COR-L47 (cell line): ENCODE measurements at regions not wholly inside any gene's neighbourhood (a gene's known extent, or its start where the extent isn't known, plus 50 kb on each side); places are given as distances from the start of the nearest gene placed in this dataset.
"Not testable (repeated sequence)": the region's sequence is repeated elsewhere in the genome, so short reads cannot be mapped to it uniquely, and the experiment has no call there.

Source experiments
- DNase-seq: peaks from one replicate; lab custom pipeline; 2025; lab: John Stamatoyannopoulos, UW

GRCh38 chr14:41549821-41550607 is 56.7 kb upstream of the LRFN5 start:
- DNase-seq: no peak

DNA sequence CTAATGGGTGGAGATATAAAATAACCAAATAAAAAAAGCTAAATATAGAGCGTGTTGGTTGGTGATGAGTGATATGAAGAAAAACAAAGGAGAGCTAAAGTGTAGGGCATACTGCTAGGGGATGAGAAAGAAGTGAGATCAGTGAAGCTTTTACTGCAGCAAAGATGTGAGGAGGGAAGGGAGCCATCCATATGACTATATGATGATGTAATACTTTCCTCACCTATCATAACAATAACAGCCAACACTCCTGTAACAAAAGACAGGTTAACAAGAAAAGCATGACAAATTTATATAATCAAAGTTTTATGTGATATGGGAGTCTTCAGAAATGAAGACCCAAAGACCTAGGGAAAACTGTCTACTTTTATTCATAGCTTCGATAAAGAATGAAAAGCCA is 57.4 kb upstream of the LRFN5 start:
- no peak for DNase-seq

DNA sequence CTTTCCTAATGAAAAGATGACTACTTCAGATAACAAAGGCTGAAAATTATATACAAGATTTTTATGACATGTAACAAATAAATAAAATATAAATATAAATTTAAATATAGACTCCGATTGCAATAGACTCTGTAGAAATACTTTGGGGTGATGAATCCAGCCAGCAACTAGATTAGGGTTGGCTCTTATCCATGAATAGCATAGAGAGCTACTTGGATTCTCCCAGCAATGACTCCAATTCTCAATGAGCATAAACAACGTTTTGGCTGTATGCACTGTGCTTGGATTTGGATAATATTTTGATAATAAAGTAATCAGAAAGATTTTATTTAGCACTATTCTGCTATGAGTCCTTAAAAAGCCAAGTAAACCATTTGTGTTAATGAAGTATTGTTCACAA is 58.0 kb upstream of the LRFN5 start:
- DNase-seq: no peak

GRCh38 chr14:41541333-41541732 is 65.3 kb upstream of the LRFN5 start:
- DNase-seq: no peak

GRCh38 chr14:41532255-41532654 is 74.4 kb upstream of the LRFN5 start:
- DNase-seq: no peak

DNA sequence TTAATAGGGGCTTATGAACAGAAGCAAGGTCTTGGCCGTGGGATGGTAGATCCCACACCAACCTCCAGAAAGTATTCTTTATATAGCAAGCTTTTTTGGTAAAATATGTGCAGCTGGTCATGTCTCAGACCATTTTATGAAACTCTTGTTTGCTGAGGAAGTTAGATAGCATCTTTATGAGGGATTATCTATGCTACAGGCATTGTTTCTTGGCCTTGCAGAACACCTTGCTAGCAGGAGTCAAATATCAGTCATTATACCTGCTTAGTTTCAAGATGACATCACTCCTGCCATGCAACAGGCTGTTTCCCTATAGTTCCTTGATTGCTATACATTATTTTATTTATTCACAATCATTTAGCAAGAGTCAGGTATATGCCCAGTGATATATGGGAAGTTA is 84.8 kb upstream of the LRFN5 start:
- no peak for DNase-seq

DNA sequence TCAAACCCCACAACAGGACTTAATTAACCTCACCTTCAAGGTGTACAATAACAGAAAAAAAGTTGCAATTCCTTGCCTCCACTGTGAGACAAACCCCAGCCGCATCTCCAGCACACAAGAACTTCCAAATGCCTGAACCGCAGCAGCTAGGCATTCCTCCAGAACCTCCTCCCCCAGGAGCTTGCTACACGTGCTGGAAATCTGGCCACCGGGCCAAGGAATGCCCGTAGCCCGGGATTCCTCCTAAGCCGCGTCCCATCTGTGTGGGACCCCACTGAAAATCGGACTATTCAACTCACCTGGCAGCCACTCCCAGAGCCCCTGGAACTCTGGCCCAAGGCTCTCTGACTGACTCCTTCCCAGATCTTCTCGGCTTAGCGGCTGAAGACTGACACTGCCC is 88.6 kb upstream of the LRFN5 start:
- not testable (repeated sequence) for DNase-seq

DNA sequence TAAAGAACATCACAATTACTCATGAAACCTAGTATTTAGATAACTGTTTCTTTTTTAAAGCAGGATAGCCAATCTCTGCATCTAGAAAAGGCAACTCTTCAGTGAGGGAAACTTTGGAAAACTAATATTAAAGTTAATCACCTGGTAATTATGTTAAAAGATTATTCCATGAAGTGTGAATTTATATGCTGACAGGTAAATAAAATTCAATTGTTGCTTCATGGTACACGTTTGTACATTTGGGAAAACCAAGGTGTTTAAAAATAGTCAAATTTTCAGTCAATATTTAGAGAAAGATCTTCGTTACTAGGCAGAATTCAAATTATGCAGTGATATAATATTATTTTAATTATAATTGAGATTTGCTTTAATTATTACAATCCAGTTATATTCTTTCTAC is 100.1 kb upstream of the LRFN5 start:
- DNase-seq: no peak

DNA sequence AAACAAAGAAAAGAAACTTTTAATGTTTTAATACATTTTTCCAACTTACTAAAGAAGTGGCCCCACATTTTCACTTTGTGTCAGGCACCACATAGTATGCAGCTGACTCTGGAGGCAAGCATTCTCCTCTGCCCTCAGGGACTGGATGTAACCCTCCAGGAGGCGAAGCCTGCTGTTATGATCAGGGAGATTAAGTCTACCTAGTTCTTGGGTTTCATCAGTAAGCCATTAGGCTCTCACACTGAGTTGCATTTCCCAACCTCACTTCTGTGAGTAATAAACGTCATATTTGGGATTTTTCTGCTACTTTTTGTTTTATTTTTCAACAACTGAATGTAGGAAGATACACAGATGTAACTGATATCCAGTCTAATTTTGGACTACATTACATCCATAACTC is 101.2 kb upstream of the LRFN5 start:
- no peak for DNase-seq

DNA sequence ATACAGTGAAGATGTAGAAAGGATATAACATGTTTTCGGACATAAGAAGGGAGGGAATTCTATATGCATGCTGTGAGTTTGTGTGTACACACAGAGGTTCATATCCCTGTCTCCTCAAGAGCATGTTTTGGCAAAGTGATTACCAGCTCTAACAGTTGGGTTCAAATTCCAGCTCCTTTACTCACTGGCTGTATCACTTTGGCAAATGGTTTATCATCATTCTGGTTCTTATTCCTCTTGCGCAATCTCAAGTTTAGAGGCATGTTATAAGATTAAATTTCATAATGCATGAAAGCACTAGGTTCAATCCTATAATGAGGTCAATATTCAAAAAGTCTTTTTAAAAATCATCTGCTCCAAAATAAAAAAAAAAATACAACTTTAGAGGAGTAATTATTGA is 107.7 kb upstream of the LRFN5 start:
- no peak for DNase-seq

- DNase-seq: no peak
Observed at GRCh38 chr14:41490323-41490722, 116.4 kb upstream of the LRFN5 start.

- DNase-seq: no peak
Observed at GRCh38 chr14:41489315-41489972, 117.2 kb upstream of the LRFN5 start.

DNA sequence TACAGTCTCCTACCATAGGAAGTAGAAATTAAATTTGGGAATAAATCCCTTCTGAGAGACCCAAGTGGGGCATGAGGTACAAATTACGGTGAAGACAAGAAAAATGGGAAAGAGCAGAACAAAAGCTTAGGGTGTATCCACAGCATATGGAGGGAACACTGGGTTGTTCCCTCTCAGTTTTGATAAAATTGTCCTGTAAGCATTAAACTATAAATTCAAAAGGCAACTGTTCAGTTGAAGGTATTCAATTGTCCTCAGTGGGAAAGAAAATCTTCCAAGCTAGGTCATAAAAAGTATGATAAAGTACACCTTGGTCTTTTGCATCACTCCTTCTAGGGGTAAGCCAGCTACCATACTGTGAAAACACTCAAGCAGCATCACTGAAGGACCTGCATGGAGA is 118.3 kb upstream of the LRFN5 start:
- DNase-seq: no peak

DNA sequence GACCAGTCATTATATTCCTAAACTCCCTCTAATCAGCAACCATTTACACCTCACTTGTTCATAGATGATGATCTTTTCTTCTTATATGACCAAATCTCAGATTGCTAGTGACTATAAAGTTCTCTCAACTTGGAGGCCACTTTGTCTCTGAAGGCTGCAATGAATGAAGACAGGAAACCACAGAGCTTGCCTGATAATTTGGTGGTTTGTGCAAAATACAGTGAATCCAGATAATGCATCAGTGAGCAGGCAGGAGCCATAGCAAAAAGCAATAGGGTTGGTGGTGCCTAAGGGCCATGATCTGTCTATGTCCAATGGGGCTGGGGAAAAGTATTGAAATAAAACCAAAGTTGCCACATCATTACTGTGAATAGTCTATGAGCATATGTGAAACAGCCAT is 123.8 kb upstream of the LRFN5 start:
- DNase-seq: no peak

GRCh38 chr14:41476526-41476925 is 130.2 kb upstream of the LRFN5 start:
- DNase-seq: no peak

- no peak for DNase-seq
Observed at GRCh38 chr14:41461380-41461779, 145.3 kb upstream of the LRFN5 start.

GRCh38 chr14:41457393-41457792 is 149.3 kb upstream of the LRFN5 start:
- DNase-seq: no peak

DNA sequence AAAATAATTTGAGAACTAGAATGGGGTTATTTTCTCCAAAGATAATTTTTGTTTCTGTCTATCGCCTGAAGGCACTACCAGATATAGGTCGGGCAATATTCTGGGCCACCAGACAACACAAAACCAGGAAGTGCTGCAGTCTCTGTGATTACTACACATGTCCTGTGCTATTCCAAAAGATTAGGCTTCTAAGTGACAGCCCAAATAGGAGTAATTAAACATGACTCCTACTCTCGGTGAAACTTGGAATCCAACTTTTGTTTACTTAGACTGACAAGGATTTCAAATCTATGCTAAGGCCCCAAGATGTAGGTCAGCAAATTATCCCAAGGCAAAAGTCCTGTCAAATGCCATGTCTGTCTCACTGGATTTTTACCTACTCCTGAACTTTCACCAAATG is 157.6 kb upstream of the LRFN5 start:
- DNase-seq: no peak

DNA sequence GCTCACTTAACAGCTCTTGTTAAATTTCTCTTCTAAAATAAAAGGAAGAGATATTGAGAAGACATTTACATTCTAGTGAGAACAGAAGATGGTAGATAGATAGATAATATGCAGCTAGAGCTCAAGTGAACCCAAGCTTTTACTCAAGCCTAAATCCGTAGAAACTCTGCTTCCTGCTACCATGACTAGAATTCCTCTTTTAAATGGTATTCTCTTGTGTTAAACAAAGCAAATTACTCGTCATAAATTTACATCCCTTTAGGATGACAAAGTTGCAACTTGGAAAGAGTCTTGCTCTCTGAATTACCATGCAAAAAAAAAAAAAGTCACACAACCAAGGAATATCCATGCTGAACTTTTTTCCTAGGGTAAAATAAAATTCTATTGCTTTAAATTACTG is 160.7 kb upstream of the LRFN5 start:
- DNase-seq: no peak

DNA sequence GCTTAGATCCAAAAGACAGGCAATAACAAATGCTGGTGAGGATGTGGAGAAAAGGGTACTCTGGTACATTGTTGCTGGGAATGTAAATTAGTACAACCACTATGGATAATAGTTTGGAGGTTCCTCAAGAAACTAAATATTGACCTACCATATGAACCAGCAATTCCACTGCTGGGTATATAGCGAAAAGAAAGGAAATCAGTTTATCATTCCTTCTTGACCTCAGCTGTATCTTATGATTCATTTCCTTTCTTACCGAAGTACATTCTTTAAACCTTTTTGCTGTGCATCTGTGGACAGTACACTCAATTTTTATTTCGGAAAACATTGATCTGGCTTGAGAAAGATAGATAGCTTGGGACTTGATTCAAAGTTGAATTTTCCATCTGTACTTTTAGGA is 183.2 kb upstream of the LRFN5 start:
- DNase-seq: no peak

GRCh38 chr14:41421308-41421707 is 185.4 kb upstream of the LRFN5 start:
- not testable (repeated sequence) for DNase-seq

DNA sequence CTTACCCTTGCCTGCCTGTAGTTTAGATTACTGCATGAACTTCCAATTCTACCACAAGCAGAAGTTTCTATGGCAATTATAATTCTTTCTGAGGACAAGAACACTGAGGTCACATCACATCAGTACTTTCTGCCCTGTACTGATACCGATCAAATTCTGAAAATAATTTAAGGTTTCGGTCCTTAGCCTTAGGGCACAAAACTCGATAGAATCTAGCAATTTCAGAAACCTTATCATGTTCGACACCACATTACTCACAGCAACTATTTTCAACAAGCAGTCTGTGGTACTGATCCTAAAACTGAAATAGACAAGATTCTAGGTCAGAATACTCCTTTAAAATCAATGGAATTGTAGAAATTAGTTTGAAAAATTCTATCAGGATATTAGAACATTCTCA is 187.0 kb upstream of the LRFN5 start:
- no peak for DNase-seq

DNA sequence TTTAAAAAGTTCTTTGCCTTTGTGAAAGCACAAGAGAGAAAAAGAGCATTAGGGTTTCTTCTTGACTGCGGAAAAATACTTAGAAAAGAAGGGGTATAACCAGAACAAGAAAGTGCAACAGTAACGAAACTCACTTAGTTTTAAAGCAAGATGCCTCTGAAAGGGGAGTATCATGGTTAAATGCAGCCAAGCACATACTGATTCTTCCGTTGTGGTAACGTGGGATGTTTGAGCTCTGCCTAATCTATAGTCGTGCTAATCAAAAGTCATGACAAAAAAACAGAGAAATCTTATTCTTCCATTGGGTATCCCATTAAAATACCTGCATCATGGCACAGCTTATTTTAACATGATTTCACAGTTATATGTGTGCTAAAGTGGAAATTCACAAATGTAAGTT is 187.8 kb upstream of the LRFN5 start:
- DNase-seq: no peak

DNA sequence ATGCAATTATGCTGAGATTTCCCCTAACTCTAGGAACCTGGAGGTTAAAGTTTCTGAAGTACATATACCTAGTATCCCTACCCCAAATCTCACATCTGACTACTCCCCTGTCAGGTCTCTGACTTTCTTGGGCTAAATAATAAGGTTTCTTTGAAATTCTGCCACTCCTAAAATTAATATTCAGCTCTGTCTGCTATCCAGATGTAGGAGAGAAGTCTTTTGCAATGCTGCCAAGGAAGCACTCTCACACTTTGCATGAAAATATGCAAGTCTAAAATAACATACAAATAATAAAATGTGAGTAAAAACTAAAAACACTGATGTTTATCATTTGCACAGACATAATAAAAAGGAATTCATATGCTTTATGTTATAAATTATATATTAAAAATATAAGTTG is 196.9 kb upstream of the LRFN5 start:
- DNase-seq: no peak
